ENCODE measurements at regions not wholly inside any gene's neighbourhood (a gene's known extent, or its start where the extent isn't known, plus 50 kb on each side); places are given as distances from the start of the nearest gene placed in this dataset.

GRCh38 chr10:45152726-45153125 lies 152.0 kb downstream of the ZNF22 start:
- H2AFZ ChIP-seq, result no peak overlapping the region
- no peak overlapping the region for H3K27ac ChIP-seq
- no peaks in the 10 kb centered on the region for H3K27me3 ChIP-seq
- H4K20me1 ChIP-seq (ENCODE audit: insufficient read depth, poor library complexity, severe bottlenecking), result no peaks in the 10 kb centered on the region
- no peaks in the 10 kb centered on the region for H3K4me1 ChIP-seq (ENCODE audit: insufficient read depth)
- H3K36me3 ChIP-seq (replicated peaks; ENCODE audit: insufficient read depth, low read depth), result no peaks in the 10 kb centered on the region
- H3K79me2 ChIP-seq, result no peaks in the 10 kb centered on the region
- H3K9me2 ChIP-seq (replicated peaks; ENCODE audit: insufficient read depth), result no peaks in the 10 kb centered on the region
- no peak overlapping the region for H3K4me3 ChIP-seq
- H3K4me2 ChIP-seq, result no peak overlapping the region
- WGBS (ENCODE audit: low lambda C conversion rate, missing lambda C conversion rate), result 86% methylated on average over 3 of the region's 3 CpGs
- H3K9me3 ChIP-seq (ENCODE audit: low read depth), result no peaks in the 10 kb centered on the region
- TF ChIP-seq EZH2phosphoT487 (IDR thresholded peaks at IDR 0.05; ENCODE audit: low read depth, severe bottlenecking, unreplicated experiment) (no peak), EZH2 (IDR thresholded peaks at IDR 0.05; ENCODE audit: borderline replicate concordance) (no peak), CTCF (IDR thresholded peaks at IDR 0.05; ENCODE audit: poor library complexity) (no peak)
- DNase-seq (ENCODE audit: low spot score), result no peak

- no peak for DNase-seq (ENCODE audit: low spot score)
- H3K27ac ChIP-seq, result no peak overlapping the region
- H3K27me3 ChIP-seq, result no peaks in the 10 kb centered on the region
- H3K4me1 ChIP-seq (ENCODE audit: insufficient read depth), result no peaks in the 10 kb centered on the region
- no peaks in the 10 kb centered on the region for H4K20me1 ChIP-seq (ENCODE audit: insufficient read depth, poor library complexity, severe bottlenecking)
- no peak overlapping the region for H3K4me2 ChIP-seq
- H3K79me2 ChIP-seq, result no peaks in the 10 kb centered on the region
- TF ChIP-seq EZH2phosphoT487 (IDR thresholded peaks at IDR 0.05; ENCODE audit: low read depth, severe bottlenecking, unreplicated experiment) (no peak), EZH2 (IDR thresholded peaks at IDR 0.05; ENCODE audit: borderline replicate concordance) (no peak), CTCF (IDR thresholded peaks at IDR 0.05; ENCODE audit: poor library complexity) (no peak)
- H2AFZ ChIP-seq, result no peak overlapping the region
- no peaks in the 10 kb centered on the region for H3K36me3 ChIP-seq (replicated peaks; ENCODE audit: insufficient read depth, low read depth)
- whole genome bisulfite sequencing (ENCODE audit: low lambda C conversion rate, missing lambda C conversion rate), result 86% methylated on average over 3 of the region's 3 CpGs
- no peaks in the 10 kb centered on the region for H3K9me3 ChIP-seq (ENCODE audit: low read depth)
- H3K4me3 ChIP-seq, result no peak overlapping the region
- no peaks in the 10 kb centered on the region for H3K9me2 ChIP-seq (replicated peaks; ENCODE audit: insufficient read depth)
Measured at GRCh38 chr10:45154502-45154901, 153.8 kb downstream of the ZNF22 start.

GRCh38 chr10:45155784-45156183 lies 155.1 kb downstream of the ZNF22 start:
- no peak overlapping the region for H3K4me3 ChIP-seq
- H3K27me3 ChIP-seq, result no peaks in the 10 kb centered on the region
- no peaks in the 10 kb centered on the region for H3K9me3 ChIP-seq (ENCODE audit: low read depth)
- TF ChIP-seq EZH2 (IDR thresholded peaks at IDR 0.05; ENCODE audit: borderline replicate concordance) (no peak), EZH2phosphoT487 (IDR thresholded peaks at IDR 0.05; ENCODE audit: low read depth, severe bottlenecking, unreplicated experiment) (no peak), CTCF (IDR thresholded peaks at IDR 0.05; ENCODE audit: poor library complexity) (no peak)
- H2AFZ ChIP-seq, result no peak overlapping the region
- H4K20me1 ChIP-seq (ENCODE audit: insufficient read depth, poor library complexity, severe bottlenecking), result no peaks in the 10 kb centered on the region
- H3K27ac ChIP-seq, result no peak overlapping the region
- no peaks in the 10 kb centered on the region for H3K36me3 ChIP-seq (replicated peaks; ENCODE audit: insufficient read depth, low read depth)
- H3K4me1 ChIP-seq (ENCODE audit: insufficient read depth), result no peaks in the 10 kb centered on the region
- WGBS (ENCODE audit: low lambda C conversion rate, missing lambda C conversion rate), result 93% methylated on average over 5 of the region's 5 CpGs
- H3K4me2 ChIP-seq, result no peak overlapping the region
- H3K9me2 ChIP-seq (replicated peaks; ENCODE audit: insufficient read depth), result no peaks in the 10 kb centered on the region
- no peak for DNase-seq (ENCODE audit: low spot score)
- H3K79me2 ChIP-seq, result no peaks in the 10 kb centered on the region

GRCh38 chr10:45160271-45160670 lies 155.1 kb downstream of the OR13A1 start:
- Histone ChIP-seq H3K79me2 (no peaks in the 10 kb centered on the region), H3K9me3 (ENCODE audit: low read depth) (no peaks in the 10 kb centered on the region), H3K4me1 (ENCODE audit: insufficient read depth) (no peaks in the 10 kb centered on the region), H3K9me2 (replicated peaks; ENCODE audit: insufficient read depth) (no peaks in the 10 kb centered on the region), H2AFZ (no peak overlapping the region), H4K20me1 (ENCODE audit: insufficient read depth, poor library complexity, severe bottlenecking) (no peaks in the 10 kb centered on the region), H3K36me3 (replicated peaks; ENCODE audit: insufficient read depth, low read depth) (no peaks in the 10 kb centered on the region), H3K27me3 (peaks cover 4% of the 10 kb centered on the region), H3K4me2 (no peak overlapping the region), H3K27ac (no peak overlapping the region), H3K4me3 (no peak overlapping the region)
- 58% methylated on average over 1 of the region's 1 CpG for WGBS (ENCODE audit: low lambda C conversion rate, missing lambda C conversion rate)
- no peak for DNase-seq (ENCODE audit: low spot score)
- no peak for TF ChIP-seq EZH2phosphoT487 (IDR thresholded peaks at IDR 0.05; ENCODE audit: low read depth, severe bottlenecking, unreplicated experiment)
- TF ChIP-seq CTCF (IDR thresholded peaks at IDR 0.05; ENCODE audit: poor library complexity), result no peak
- no peak for TF ChIP-seq EZH2 (IDR thresholded peaks at IDR 0.05; ENCODE audit: borderline replicate concordance)

All from hepatocyte (in vitro differentiated cells).